HG03565 (cell line): ENCODE measurements at regions not wholly inside any gene's neighbourhood (a gene's known extent, or its start where the extent isn't known, plus 50 kb on each side); places are given as distances from the start of the nearest gene placed in this dataset.

Source experiments
- ATAC-seq: cut with Tn5 transposase; IDR thresholded peaks from one replicate; pipeline ENCODE4 v1.9.1; 2021; ENCODE audit warnings: mild to moderate bottlenecking, moderate library complexity; ENCODE audit not compliant: unreplicated experiment

- no peak for ATAC-seq
These were observed 690.7 kb downstream of the ADGRL2 start for GRCh38 chr1:82491301-82492048.

DNA sequence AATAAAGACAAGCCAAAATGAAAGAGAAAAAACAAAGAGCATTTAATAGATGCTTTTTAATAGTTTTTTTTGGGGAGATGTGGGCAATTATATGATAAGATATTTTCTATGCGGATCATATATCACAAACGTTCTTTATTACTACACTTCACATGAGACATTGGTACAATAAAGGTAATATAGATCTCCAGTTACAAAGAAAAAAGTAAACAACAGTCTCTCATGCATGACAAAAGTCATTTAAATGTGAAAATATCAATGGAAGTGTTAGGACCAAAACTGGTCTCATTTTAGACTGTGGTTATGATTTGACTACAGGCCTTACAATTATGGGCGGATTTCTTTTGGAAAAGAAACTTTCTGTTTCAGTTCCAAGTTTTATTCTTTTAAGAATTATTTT lies 687.0 kb downstream of the ADGRL2 start:
- ATAC-seq = no peak

GRCh38 chr1:82486969-82487368 lies 686.2 kb downstream of the ADGRL2 start:
- no peak for ATAC-seq

DNA sequence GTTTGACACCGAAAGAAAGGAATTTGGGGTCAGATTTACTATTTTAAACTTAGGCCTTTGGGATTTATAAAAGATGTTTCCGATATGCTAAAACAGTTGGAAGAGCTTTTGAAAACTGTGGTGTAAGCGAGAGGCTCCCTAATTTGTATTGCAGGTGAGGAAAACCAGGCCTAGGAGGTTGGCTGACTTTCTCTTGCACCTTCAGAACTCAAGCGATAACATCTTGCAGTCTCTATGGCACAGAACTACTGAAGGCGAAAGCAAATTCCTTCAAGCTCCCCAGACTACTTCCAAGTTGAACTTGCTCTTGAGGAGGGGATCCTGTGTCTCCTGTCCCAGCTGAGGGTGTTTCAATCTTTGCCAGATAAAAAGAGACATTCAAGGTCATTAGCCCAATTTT lies 685.7 kb downstream of the ADGRL2 start:
- ATAC-seq = no peak

DNA sequence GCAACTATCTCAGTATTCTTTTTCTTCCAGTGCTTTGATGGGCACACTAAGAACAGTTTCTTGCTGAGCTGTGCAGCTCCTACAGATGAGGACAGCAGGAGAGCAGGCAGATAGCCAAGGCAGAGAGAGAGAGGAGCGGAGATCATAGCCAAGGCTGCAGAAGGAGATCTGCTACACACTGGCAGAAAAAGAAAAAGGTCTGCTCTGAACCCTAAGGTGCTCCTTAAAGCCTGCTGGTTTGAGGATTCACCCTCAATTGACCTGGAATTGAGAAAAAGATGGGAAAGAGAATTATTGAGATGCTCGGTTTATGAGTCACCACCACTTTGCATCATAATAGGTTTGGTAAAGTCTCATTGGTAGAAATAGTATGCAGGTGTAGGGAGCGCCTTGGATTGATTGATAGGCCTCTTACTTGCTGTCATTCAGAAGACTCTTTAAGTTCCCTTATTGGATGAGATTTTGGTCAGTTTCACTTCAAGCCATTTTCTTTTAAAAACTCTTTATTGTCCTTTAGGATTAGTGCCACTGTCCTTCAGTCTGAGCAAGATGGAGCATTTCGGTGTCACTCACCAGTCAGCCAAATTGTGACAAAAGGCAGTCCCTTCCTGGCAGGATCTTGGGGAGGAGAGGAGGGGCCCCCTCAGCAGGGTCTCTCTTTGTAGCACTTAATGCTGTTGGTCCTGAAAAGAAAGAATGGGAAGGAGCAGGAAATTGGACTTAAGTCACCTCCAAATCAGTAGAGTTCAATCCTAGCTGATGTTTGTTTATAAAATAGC lies 685.0 kb downstream of the ADGRL2 start:
- no peak for ATAC-seq

DNA sequence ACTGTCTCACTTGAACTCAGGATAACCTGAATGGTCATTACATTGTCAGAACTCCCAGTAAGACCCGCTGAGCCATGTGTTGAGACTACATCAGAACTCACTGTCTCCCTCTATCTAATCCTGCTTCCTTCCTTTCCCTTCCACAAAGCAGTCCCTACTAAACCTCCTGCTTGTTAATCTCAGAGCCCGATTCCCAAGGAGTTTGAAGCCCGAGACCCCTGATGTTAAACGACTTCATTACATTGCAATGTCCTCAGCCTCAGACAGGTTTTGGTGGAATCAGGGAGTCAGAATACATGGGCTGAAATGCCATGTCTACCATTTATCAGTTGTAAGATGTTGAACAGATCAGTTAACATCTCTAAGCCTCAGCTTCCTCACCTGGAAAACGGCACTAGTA lies 682.4 kb downstream of the ADGRL2 start:
- ATAC-seq = no peak

DNA sequence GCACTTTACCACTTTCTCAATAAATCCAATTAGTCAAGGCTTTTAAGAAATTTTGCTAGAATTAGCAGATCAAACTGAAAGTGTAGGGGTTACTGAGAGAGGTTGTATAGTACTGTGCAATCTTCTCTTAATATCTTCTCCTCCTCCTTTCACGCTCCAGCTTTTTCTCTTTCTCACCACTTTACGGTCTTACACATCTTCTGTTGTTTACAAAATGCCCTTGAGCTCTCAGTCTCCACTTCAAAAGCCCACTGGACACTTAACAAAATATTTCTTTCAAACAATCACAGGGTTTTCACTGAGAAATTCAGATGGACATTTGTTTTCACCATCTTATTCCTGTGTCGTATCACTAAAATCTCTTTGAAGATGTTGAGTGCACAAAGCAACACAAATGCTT lies 678.2 kb downstream of the ADGRL2 start:
- no peak for ATAC-seq

- no peak for ATAC-seq
These were observed 671.9 kb downstream of the ADGRL2 start for GRCh38 chr1:82472489-82473131.

- no peak for ATAC-seq
These were observed 666.2 kb downstream of the ADGRL2 start for GRCh38 chr1:82466891-82467290.

DNA sequence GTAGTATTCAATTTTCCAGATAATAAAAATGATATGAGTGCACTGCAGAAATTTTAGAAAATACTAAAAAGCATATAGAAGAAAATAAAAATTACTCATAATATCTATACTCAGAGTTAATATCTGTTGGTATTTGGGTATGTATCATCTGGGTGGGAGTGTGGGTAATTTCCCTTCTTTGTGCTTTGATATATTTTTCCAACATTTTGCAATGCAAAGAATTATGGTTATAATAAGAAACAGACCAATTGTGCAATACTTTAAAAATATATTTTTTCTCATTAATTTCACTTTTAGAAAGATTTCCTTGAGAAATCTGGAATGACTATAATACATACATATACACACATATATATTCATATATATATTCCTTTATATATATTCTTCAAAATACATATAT lies 665.7 kb downstream of the ADGRL2 start:
- ATAC-seq = no peak

DNA sequence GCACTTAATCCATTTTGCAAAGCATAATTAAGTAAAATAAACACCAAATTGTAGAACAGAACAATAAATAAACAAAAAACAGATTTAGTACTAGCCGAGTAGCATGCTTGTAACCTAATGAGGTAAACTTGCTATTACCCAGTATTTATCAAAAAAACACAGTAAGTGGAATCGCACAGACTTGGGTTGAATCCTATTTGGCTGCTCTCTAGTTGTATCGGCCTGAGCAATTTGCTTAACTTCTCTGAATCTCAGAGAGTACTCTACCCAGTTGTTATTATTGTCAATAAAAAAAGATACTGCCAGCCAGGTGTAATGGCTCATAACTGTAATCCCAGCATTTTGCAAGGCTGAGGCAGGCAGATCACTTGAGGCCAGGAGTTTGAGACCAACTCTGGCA lies 664.3 kb downstream of the ADGRL2 start:
- ATAC-seq = no peak

- ATAC-seq = no peak
These were observed 663.7 kb downstream of the ADGRL2 start for GRCh38 chr1:82464362-82465001.

GRCh38 chr1:82463951-82464350 lies 663.2 kb downstream of the ADGRL2 start:
- ATAC-seq = no peak

DNA sequence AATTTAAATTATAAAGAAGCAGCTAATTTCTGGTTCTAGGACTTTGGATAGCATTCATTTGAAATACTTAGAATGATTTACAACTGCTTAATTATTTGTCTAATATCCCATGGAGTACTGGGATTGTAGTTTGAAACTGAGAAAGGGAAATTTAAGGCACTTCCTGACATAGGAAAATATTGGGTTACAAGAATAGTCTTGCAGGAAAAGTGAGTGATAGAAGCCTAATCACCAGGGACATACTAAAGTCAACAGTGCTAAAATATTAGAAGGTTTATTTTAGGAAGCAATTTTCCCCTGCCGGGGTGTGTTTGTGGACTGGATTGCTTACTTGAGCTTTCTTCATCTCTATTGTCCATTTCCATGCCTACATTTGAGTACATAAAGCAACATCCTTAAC lies 661.6 kb downstream of the ADGRL2 start:
- ATAC-seq = no peak

DNA sequence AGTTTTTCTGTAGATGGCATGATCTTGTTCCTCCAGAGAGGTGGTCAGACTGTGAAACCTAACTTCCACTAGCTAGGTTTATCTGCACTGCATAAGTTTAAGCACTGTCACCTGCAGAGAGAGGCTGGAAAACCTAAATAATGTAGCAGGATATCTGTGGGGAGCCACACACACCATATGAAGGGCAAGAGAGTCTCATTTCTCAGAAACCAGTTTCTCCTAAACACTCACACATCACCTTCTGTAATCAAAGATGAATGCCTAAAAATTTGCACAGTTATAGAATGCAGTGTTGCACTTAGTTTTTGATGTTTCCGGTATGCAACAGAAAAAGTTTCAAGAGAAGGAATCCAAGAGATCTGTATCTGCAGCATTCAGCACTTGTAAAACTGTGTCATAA lies 654.6 kb downstream of the ADGRL2 start:
- ATAC-seq = no peak

GRCh38 chr1:82454431-82454830 lies 653.7 kb downstream of the ADGRL2 start:
- no peak for ATAC-seq

GRCh38 chr1:82453511-82454185 lies 652.9 kb downstream of the ADGRL2 start:
- ATAC-seq = no peak

DNA sequence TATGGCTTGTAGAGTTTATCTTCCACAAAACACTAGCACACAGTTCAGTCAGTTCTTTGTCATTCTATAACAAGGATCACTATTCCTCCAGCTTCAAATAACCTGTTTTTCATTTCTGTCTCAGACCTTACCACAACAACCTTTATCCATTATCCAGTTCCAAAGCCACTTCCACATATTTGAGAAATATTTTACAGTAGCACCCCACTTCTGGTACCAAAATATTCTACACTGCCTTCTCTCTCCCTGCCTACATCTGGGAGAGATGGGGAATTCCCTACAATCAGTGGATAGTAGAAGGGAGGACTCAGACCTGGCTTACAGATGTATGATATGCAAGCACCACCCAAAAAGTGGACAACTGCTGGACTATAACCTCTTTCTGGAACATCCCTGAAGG lies 651.4 kb downstream of the ADGRL2 start:
- no peak for ATAC-seq

DNA sequence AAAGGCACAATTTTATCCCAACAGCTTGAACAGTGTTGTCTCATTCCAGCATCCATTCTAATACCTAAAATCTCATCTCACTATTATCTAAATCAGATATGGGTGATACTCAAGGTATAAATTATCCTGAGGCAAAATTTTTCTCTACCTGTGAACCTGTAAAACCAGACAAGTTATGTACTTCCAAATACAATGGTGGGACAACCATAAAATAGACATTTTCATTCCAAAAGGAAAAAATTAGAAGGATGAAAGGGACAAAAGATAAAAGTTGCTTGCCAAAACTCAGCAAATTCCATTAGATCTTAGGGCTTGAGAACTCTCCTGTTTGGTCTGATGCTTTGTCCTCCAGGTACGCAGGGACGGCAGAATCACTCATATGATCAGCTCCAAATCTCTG lies 650.5 kb downstream of the ADGRL2 start:
- no peak for ATAC-seq

- ATAC-seq = no peak
These were observed 648.8 kb downstream of the ADGRL2 start for GRCh38 chr1:82449506-82450057.

GRCh38 chr1:82446955-82447354 lies 646.2 kb downstream of the ADGRL2 start:
- no peak for ATAC-seq
